ENCODE measurements at regions not wholly inside any gene's neighbourhood (a gene's known extent, or its start where the extent isn't known, plus 50 kb on each side); places are given as distances from the start of the nearest gene placed in this dataset.

GRCh38 chr20:4358552-4358951, 109.5 kb upstream of the ADRA1D start:
- no peak for TF ChIP-seq EZH2 (IDR thresholded peaks at IDR 0.05)
- TF ChIP-seq POLR2AphosphoS5 (IDR thresholded peaks at IDR 0.05; ENCODE audit: borderline replicate concordance, low read depth, low read length) = no peak
- TF ChIP-seq FOXP2 (optimal IDR thresholded peaks at IDR 0.05; ENCODE audit: control extremely low read depth, extremely low read length, insufficient read depth) = no peak
